ENCODE measurements at regions not wholly inside any gene's neighbourhood (a gene's known extent, or its start where the extent isn't known, plus 50 kb on each side); places are given as distances from the start of the nearest gene placed in this dataset.

DNA sequence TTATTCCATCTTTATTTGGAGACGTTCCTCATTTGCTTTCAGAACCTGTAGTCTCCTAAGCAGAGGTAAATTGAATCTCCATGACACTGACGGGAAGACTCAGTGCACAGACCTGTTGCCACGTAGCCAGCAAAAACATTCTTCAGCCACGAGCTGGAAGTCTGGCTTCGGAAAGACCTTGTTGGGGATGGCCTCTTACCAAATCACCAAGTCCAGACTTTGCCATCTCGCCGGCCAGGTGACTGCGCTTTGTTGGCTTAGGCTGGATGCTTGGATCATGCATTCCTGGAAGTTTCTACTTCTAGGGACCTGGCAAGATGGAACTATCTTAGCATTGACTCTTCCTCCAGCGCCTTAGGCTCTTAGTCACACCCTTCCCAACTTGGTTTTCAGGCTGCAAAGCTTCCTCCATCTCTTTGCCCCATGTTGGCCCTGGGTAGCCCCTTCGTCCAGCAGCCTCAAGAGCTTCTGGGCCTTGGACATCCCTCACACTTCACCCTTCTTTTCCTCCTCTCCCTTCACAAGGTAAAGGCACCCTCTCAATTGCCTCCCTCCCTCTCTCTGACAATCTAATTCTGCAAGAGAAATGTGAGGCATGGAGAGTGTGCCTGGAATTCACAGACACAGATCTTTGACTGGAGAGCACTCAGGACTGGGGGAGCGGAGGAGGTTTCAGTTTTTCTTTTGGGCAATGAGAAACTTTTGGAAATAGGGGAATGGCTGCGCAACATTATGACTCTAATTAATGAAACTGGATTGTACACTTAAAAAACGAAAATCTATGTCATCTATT lies 451.9 kb upstream of the MKI67 start:
- TF ChIP-seq, protein P1, sequence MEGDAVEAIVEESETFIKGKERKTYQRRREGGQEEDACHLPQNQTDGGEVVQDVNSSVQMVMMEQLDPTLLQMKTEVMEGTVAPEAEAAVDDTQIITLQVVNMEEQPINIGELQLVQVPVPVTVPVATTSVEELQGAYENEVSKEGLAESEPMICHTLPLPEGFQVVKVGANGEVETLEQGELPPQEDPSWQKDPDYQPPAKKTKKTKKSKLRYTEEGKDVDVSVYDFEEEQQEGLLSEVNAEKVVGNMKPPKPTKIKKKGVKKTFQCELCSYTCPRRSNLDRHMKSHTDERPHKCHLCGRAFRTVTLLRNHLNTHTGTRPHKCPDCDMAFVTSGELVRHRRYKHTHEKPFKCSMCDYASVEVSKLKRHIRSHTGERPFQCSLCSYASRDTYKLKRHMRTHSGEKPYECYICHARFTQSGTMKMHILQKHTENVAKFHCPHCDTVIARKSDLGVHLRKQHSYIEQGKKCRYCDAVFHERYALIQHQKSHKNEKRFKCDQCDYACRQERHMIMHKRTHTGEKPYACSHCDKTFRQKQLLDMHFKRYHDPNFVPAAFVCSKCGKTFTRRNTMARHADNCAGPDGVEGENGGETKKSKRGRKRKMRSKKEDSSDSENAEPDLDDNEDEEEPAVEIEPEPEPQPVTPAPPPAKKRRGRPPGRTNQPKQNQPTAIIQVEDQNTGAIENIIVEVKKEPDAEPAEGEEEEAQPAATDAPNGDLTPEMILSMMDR (IDR thresholded peaks at IDR 0.05), result no peak
- no peak for TF ChIP-seq POLR2A (IDR thresholded peaks at IDR 0.05)

Data from ovary (tissue), 3 donors.